ENCODE measurements at regions not wholly inside any gene's neighbourhood (a gene's known extent, or its start where the extent isn't known, plus 50 kb on each side); places are given as distances from the start of the nearest gene placed in this dataset.
A peak's percentile ranks its signal among the peaks of the same experiment; 100 is the strongest.

- no peak for TF ChIP-seq RORB (CRISPR knock-in tag; IDR thresholded peaks at IDR 0.05)
- TF ChIP-seq NR1H2 (CRISPR knock-in tag; IDR thresholded peaks at IDR 0.05) = no peak
Measured at GRCh38 chr6:25173951-25174474, 105.2 kb upstream of the CARMIL1 start (continued).

- H3K4me1 Mint-ChIP-seq = no peaks in the 10 kb centered on the region
- no peaks in the 10 kb centered on the region for H3K27me3 Mint-ChIP-seq (ENCODE audit: low read depth)
- POLR2A ChIA-PET = no interaction called here
- no peaks in the 10 kb centered on the region for H3K36me3 Mint-ChIP-seq
- H3K4me3 Mint-ChIP-seq = no peak overlapping the region
- no peak overlapping the region for H3K27ac Mint-ChIP-seq
- no peaks in the 10 kb centered on the region for H3K9me3 Mint-ChIP-seq
- ATAC-seq (no peak), DNase-seq (ENCODE audit: low spot score) (no peak)
- no peak for TF ChIP-seq ATF1 (CRISPR knock-in tag; IDR thresholded peaks at IDR 0.05)
- TF ChIP-seq TEAD4 (CRISPR knock-in tag; IDR thresholded peaks at IDR 0.05) = no peak
- no peak for TF ChIP-seq NR2C2 (CRISPR knock-in tag; IDR thresholded peaks at IDR 0.05)
- no peak for TF ChIP-seq NR3C1 (CRISPR knock-in tag; conservative IDR thresholded peaks at IDR 0.05; ENCODE audit: low read depth)
- no peak for TF ChIP-seq ARID4B (CRISPR knock-in tag; IDR thresholded peaks at IDR 0.05; ENCODE audit: borderline replicate concordance)
- CTCF ChIA-PET = interaction anchor here (0.7 kb wide), 1 partner anchor 818 kb away, joined by 3 read pairs; no protein-coding TSS in a partner anchor
Measured at GRCh38 chr6:25174678-25175077, 104.5 kb upstream of the CARMIL1 start.

GRCh38 chr6:25175196-25175595 is 104.0 kb upstream of the CARMIL1 start:
- Mint-ChIP-seq H3K4me3 (no peak overlapping the region), H3K27me3 (ENCODE audit: low read depth) (no peaks in the 10 kb centered on the region), H3K27ac (no peak overlapping the region), H3K9me3 (no peaks in the 10 kb centered on the region), H3K36me3 (no peaks in the 10 kb centered on the region), H3K4me1 (no peaks in the 10 kb centered on the region)
- TF ChIP-seq ZNF671 (CRISPR knock-in tag; IDR thresholded peaks at IDR 0.05) (no peak), MXD4 (CRISPR knock-in tag; IDR thresholded peaks at IDR 0.05; ENCODE audit: borderline replicate concordance) (no peak), ZNF396 (CRISPR knock-in tag; IDR thresholded peaks at IDR 0.05; ENCODE audit: borderline replicate concordance) (no peak), ETV6 (CRISPR knock-in tag; IDR thresholded peaks at IDR 0.05) (no peak), ERG (CRISPR knock-in tag; IDR thresholded peaks at IDR 0.05) (no peak), GTF2I (CRISPR knock-in tag; conservative IDR thresholded peaks at IDR 0.05) (no peak), MYBL2 (CRISPR knock-in tag; IDR thresholded peaks at IDR 0.05) (no peak), ZNF263 (CRISPR knock-in tag; IDR thresholded peaks at IDR 0.05; ENCODE audit: low read depth) (no peak), HMGA2 (CRISPR knock-in tag; IDR thresholded peaks at IDR 0.05) (no peak), MLX (CRISPR knock-in tag; IDR thresholded peaks at IDR 0.05) (no peak), AFF4 (CRISPR knock-in tag; IDR thresholded peaks at IDR 0.05; ENCODE audit: borderline replicate concordance) (no peak), RELA (CRISPR knock-in tag; IDR thresholded peaks at IDR 0.05; ENCODE audit: borderline replicate concordance) (no peak)
- ChIA-PET POLR2A (no interaction called here), CTCF (interaction anchor here (0.9 kb wide), 1 partner anchor 113 kb away, joined by 3 read pairs; no protein-coding TSS in a partner anchor)
- ATAC-seq (peak; percentile 24; the same call in 1 of the 2 replicates), DNase-seq (ENCODE audit: low spot score) (no peak)

All from WTC11 (cell line).